ENCODE measurements at regions not wholly inside any gene's neighbourhood (a gene's known extent, or its start where the extent isn't known, plus 50 kb on each side); places are given as distances from the start of the nearest gene placed in this dataset.

DNA sequence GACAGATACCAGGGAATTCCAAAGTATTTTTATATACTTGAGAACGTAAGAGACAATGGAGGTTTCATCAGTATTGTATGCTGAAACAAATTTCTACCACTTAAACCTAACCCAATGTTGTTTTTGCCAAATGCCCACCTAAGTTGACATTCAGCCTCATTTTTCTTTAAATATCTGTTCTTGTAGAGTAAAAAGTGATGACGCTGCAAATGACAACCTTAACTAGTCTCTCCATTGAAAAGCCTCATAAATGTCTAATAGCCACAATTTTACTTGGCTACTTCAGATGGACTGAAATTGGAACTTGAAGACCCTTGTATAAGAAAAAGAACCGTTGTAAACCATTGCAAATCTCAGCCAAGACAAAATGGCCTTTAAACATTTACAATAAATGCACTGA, 176.9 kb downstream of the CRPPA start:
- TF ChIP-seq, protein P1, sequence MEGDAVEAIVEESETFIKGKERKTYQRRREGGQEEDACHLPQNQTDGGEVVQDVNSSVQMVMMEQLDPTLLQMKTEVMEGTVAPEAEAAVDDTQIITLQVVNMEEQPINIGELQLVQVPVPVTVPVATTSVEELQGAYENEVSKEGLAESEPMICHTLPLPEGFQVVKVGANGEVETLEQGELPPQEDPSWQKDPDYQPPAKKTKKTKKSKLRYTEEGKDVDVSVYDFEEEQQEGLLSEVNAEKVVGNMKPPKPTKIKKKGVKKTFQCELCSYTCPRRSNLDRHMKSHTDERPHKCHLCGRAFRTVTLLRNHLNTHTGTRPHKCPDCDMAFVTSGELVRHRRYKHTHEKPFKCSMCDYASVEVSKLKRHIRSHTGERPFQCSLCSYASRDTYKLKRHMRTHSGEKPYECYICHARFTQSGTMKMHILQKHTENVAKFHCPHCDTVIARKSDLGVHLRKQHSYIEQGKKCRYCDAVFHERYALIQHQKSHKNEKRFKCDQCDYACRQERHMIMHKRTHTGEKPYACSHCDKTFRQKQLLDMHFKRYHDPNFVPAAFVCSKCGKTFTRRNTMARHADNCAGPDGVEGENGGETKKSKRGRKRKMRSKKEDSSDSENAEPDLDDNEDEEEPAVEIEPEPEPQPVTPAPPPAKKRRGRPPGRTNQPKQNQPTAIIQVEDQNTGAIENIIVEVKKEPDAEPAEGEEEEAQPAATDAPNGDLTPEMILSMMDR (conservative IDR thresholded peaks at IDR 0.05; ENCODE audit: low read depth in 2 of 2), result no peak
- no peak for TF ChIP-seq CREB1 (CRISPR knock-in tag; IDR thresholded peaks at IDR 0.05; ENCODE audit: low read depth)
- no peak for TF ChIP-seq POLR2AphosphoS5 (IDR thresholded peaks at IDR 0.05; ENCODE audit: low read depth)

Data from GM23338 (cell line).